Liver (tissue), 8 donors: ENCODE measurements at regions not wholly inside any gene's neighbourhood (a gene's known extent, or its start where the extent isn't known, plus 50 kb on each side); places are given as distances from the start of the nearest gene placed in this dataset.
"Not testable (repeated sequence)": the region's sequence is repeated elsewhere in the genome, so short reads cannot be mapped to it uniquely, and the experiment has no call there.

Experiments
- DNase-seq: peaks from one replicate; pipeline ENCODE4 v3.0.0-alpha.2; 2017; ENCODE audit warnings: low spot score
- H3K27ac ChIP-seq, 2 donors: one replicate each; pipeline ENCODE4 v1.7.0; 2013; ENCODE audit warnings: inconsistent platforms in 2 of 2, low read length in 2 of 2, control low read depth in 1 of 2, low read depth in 1 of 2, mild to moderate bottlenecking in 1 of 2
- H3K27me3 ChIP-seq, 4 donors: one replicate each; pipeline versions ENCODE4 v1.6.1 to v1.7.0; 2013; ENCODE audit warnings: low read length in 3 of 4, inconsistent platforms in 1 of 4, mild to moderate bottlenecking in 1 of 4, moderate library complexity in 1 of 4; ENCODE audit not compliant: control insufficient read depth in 4 of 4, insufficient read depth in 4 of 4
- H3K36me3 ChIP-seq, 4 donors: one replicate each; pipeline versions ENCODE4 v1.6.1 to v1.7.0; 2013; ENCODE audit warnings: low read length in 3 of 4, mild to moderate bottlenecking in 3 of 4, low read depth in 1 of 4, moderate library complexity in 1 of 4; ENCODE audit not compliant: control insufficient read depth in 4 of 4, insufficient read depth in 3 of 4
- H3K4me1 ChIP-seq, 4 donors: one replicate each; pipeline versions ENCODE4 v1.6.1 to v1.7.0; 2013; ENCODE audit warnings: low read length in 3 of 4, mild to moderate bottlenecking in 3 of 4, moderate library complexity in 1 of 4; ENCODE audit not compliant: control insufficient read depth in 4 of 4, insufficient read depth in 4 of 4
- H3K4me3 ChIP-seq, 3 donors: one replicate each; pipeline versions ENCODE4 v1.6.1 to v1.7.0; 2013; ENCODE audit warnings: low read length in 3 of 3, control low read depth in 1 of 3, low read depth in 1 of 3, mild to moderate bottlenecking in 1 of 3
- H3K9ac ChIP-seq, 2 donors: one replicate each; pipeline ENCODE4 v1.7.0; 2013; ENCODE audit warnings: low read length in 2 of 2, mild to moderate bottlenecking in 2 of 2, moderate library complexity in 2 of 2, control low read depth in 1 of 2, low read depth in 1 of 2
- H3K9me3 ChIP-seq, 4 donors: one replicate each; pipeline versions ENCODE4 v1.6.1 to v1.7.0; 2013; ENCODE audit warnings: low read length in 3 of 4; ENCODE audit not compliant: control insufficient read depth in 4 of 4
- EGR1 ChIP-seq, 2 donors: IDR thresholded peaks; 2 replicates each; pipeline ENCODE4 v1.6.1; 2016 to 2018; ENCODE audit warnings: antibody characterized with exemption in 2 of 2, low read depth in 2 of 2
- FOXA1 ChIP-seq: IDR thresholded peaks from 2 replicates; pipeline ENCODE4 v1.6.1; 2016; ENCODE audit warnings: antibody characterized with exemption
- FOXA2 ChIP-seq: IDR thresholded peaks from 2 replicates; pipeline ENCODE4 v1.6.1; 2016; ENCODE audit warnings: antibody characterized with exemption
- HNF4A ChIP-seq, 2 donors: conservative IDR thresholded peaks; 2 replicates each; pipeline ENCODE4 v1.6.1; 2016; ENCODE audit warnings: antibody characterized with exemption in 2 of 2, mild to moderate bottlenecking in 2 of 2
- HNF4G ChIP-seq: IDR thresholded peaks from 2 replicates; pipeline ENCODE4 v1.6.1; 2016; ENCODE audit warnings: antibody characterized with exemption
- NR2F2 ChIP-seq: IDR thresholded peaks from 2 replicates; pipeline ENCODE4 v1.6.1; 2016; ENCODE audit warnings: antibody characterized with exemption
- RAD21 ChIP-seq, 2 donors: IDR thresholded peaks; 2 replicates each; pipeline ENCODE4 v1.6.1; 2016; ENCODE audit warnings: antibody characterized with exemption in 2 of 2, mild to moderate bottlenecking in 2 of 2
- REST ChIP-seq: IDR thresholded peaks from 2 replicates; pipeline ENCODE4 v1.6.1; 2016; ENCODE audit warnings: antibody characterized with exemption, mild to moderate bottlenecking
- RXRA ChIP-seq, 2 donors: IDR thresholded peaks; 2 replicates each; pipeline ENCODE4 v1.6.1; 2017 to 2018; ENCODE audit warnings: antibody characterized with exemption in 2 of 2, mild to moderate bottlenecking in 1 of 2
- SP1 ChIP-seq: IDR thresholded peaks from 2 replicates; pipeline ENCODE4 v1.6.1; 2018; ENCODE audit warnings: antibody characterized with exemption, mild to moderate bottlenecking
- TAF1 ChIP-seq: conservative IDR thresholded peaks from 2 replicates; pipeline ENCODE4 v1.6.1; 2016; ENCODE audit warnings: antibody characterized with exemption, mild to moderate bottlenecking
- YY1 ChIP-seq: IDR thresholded peaks from 2 replicates; pipeline ENCODE4 v1.6.1; 2016; ENCODE audit warnings: antibody characterized with exemption, mild to moderate bottlenecking
- WGBS: extraction: QIAGEN DNeasy Blood & Tissue Kit; methylation state at CpG from one replicate; pipeline ENCODE4 v1.1.7; 2013; 5-methylcytosine and 5-hydroxymethylcytosine counted together
- TF ChIP-seq, protein P1 (sequence below): fragments of 150-350 bp; IDR thresholded peaks from 2 replicates; pipeline ENCODE4 v1.5.1; 2017; ENCODE audit warnings: improper control_type of control experiment, low read depth, low read length; ENCODE audit not compliant: missing input control
- TF ChIP-seq, protein P2 (sequence below): IDR thresholded peaks from 2 replicates; pipeline ENCODE4 v1.6.1; 2016; ENCODE audit warnings: antibody characterized with exemption
- TF ChIP-seq, protein P3 (sequence below): IDR thresholded peaks from 2 replicates; pipeline ENCODE4 v1.6.1; 2016; ENCODE audit warnings: antibody characterized with exemption
- donor health status: healthy.
- donor health status: healthy.
- donor health status: healthy.
- donor health status: healthy.
- donor health status: healthy.

GRCh38 chr10:71103961-71104360, 108.4 kb upstream of the UNC5B start:
- H3K9me3 ChIP-seq = no peaks in the 10 kb centered on the region
- TF ChIP-seq, protein P1, sequence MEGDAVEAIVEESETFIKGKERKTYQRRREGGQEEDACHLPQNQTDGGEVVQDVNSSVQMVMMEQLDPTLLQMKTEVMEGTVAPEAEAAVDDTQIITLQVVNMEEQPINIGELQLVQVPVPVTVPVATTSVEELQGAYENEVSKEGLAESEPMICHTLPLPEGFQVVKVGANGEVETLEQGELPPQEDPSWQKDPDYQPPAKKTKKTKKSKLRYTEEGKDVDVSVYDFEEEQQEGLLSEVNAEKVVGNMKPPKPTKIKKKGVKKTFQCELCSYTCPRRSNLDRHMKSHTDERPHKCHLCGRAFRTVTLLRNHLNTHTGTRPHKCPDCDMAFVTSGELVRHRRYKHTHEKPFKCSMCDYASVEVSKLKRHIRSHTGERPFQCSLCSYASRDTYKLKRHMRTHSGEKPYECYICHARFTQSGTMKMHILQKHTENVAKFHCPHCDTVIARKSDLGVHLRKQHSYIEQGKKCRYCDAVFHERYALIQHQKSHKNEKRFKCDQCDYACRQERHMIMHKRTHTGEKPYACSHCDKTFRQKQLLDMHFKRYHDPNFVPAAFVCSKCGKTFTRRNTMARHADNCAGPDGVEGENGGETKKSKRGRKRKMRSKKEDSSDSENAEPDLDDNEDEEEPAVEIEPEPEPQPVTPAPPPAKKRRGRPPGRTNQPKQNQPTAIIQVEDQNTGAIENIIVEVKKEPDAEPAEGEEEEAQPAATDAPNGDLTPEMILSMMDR = no peak
- TF ChIP-seq TAF1 = no peak
- no peak for TF ChIP-seq RXRA (IDR thresholded peaks at IDR 0.05)
- TF ChIP-seq REST = no peak
- no peak for TF ChIP-seq EGR1 (IDR thresholded peaks at IDR 0.05; ENCODE audit: low read depth in 2 of 2)
- TF ChIP-seq, protein P2, sequence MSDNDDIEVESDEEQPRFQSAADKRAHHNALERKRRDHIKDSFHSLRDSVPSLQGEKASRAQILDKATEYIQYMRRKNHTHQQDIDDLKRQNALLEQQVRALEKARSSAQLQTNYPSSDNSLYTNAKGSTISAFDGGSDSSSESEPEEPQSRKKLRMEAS = no peak
- no peak for TF ChIP-seq YY1
- TF ChIP-seq, protein P3, sequence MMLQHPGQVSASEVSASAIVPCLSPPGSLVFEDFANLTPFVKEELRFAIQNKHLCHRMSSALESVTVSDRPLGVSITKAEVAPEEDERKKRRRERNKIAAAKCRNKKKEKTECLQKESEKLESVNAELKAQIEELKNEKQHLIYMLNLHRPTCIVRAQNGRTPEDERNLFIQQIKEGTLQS = no peak
- no peak for TF ChIP-seq SP1
- no peak for TF ChIP-seq HNF4G
- TF ChIP-seq FOXA2 = no peak
- TF ChIP-seq HNF4A (conservative IDR thresholded peaks at IDR 0.05) = no peak
- no peak for TF ChIP-seq FOXA1
- no peak for TF ChIP-seq RAD21 (IDR thresholded peaks at IDR 0.05)
- no peak for TF ChIP-seq NR2F2

GRCh38 chr10:71106151-71106550, 106.2 kb upstream of the UNC5B start:
- not testable (repeated sequence) for H3K9me3 ChIP-seq, DNase-seq, H3K4me1 ChIP-seq, H3K9ac ChIP-seq, H3K4me3 ChIP-seq, H3K36me3 ChIP-seq, H3K27ac ChIP-seq, H3K27me3 ChIP-seq
- 83% methylated on average over 4 of the region's 4 CpGs for WGBS

More at GRCh38 chr10:71103961-71104360, 108.4 kb upstream of the UNC5B start:
- Histone ChIP-seq H3K4me1 (no peaks in the 10 kb centered on the region), H3K27me3 (no peaks in the 10 kb centered on the region), H3K4me3 (no peak overlapping the region), H3K27ac (no peak overlapping the region), H3K9ac (no peak overlapping the region), H3K36me3 (no peaks in the 10 kb centered on the region)
- DNase-seq = no peak
- WGBS = 93% methylated on average over 3 of the region's 3 CpGs

DNA sequence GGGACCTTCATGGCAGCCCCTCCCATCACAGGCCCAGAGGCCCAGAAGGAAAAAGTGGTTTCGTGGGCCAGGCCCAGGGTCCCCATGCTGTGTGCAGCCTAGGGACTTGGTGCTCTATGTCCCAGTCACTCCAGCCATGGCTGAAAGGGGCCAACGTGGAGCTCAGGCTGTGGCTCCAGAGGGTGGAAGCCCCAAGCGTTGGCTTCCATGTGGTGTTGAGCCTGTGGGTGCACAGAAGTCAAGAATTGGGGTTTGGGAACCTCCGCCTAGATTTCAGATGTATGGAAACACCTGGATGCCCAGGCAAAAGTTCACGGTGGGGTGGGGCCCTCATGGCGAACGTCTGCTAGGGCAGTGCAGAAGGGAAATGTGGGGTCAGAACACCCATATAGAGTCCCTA, 105.3 kb upstream of the UNC5B start:
- H3K4me1 ChIP-seq, H3K9ac ChIP-seq, DNase-seq, H3K4me3 ChIP-seq, H3K36me3 ChIP-seq, H3K27me3 ChIP-seq, H3K27ac ChIP-seq, H3K9me3 ChIP-seq: not testable (repeated sequence)
- WGBS = 91% methylated on average over 7 of the region's 7 CpGs

DNA sequence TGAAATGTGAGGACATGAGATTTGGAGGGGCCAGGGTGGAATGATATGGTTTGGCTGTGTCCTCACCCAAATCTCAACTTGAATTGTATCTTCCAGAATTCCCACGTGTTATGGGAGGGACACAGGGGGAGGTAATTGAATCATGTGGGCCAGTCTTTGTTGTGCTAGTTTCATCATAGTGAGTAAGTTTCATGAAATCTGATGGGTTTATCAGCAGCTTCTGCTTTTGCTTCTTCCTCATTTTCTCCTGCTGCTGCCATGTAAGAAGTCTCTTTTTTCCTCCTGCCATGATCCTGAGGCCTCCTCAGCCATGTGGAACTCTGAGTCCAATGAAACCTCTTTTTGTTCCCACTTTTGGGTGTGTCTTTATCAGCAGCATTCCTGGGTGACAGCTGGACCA, 104.3 kb upstream of the UNC5B start:
- not testable (repeated sequence) for H3K27ac ChIP-seq, H3K27me3 ChIP-seq, H3K4me1 ChIP-seq, H3K4me3 ChIP-seq, H3K36me3 ChIP-seq, H3K9me3 ChIP-seq, DNase-seq, H3K9ac ChIP-seq
- 53% methylated on average over 1 of the region's 1 CpG for WGBS
